Gastroesophageal sphincter (tissue), 3 donors: ENCODE measurements at regions not wholly inside any gene's neighbourhood (a gene's known extent, or its start where the extent isn't known, plus 50 kb on each side); places are given as distances from the start of the nearest gene placed in this dataset.

Experiments
- CTCF ChIP-seq, 4 experiments: fragments of 200-600 bp in 2 of 4; fragments of 450-650 bp in 2 of 4; sonication (generic) in 1 of 4; IDR thresholded peaks; one replicate each; pipeline ENCODE4 v1.5.1; 2017 to 2019; ENCODE audit warnings: antibody characterized with exemption in 4 of 4, mild to moderate bottlenecking in 2 of 4, moderate library complexity in 2 of 4
- EP300 ChIP-seq: sonication (generic); formaldehyde crosslinking; IDR thresholded peaks from one replicate; pipeline ENCODE4 v1.6.1; 2017; ENCODE audit warnings: antibody characterized with exemption, mild to moderate bottlenecking
- POLR2A ChIP-seq, 2 donors: fragments of 450-650 bp; IDR thresholded peaks; one replicate each; pipeline ENCODE4 v1.6.1; 2017; ENCODE audit warnings: antibody characterized with exemption in 2 of 2, mild to moderate bottlenecking in 2 of 2, moderate library complexity in 1 of 2
- POLR2AphosphoS5 ChIP-seq: sonication (generic); formaldehyde crosslinking; IDR thresholded peaks from one replicate; pipeline ENCODE4 v1.6.1; 2017; ENCODE audit warnings: antibody characterized with exemption

GRCh38 chr6:168249746-168250145 lies 69.8 kb downstream of the DACT2 start:
- TF ChIP-seq CTCF (IDR thresholded peaks at IDR 0.05) (no peak), POLR2A (IDR thresholded peaks at IDR 0.05) (no peak), POLR2AphosphoS5 (no peak), EP300 (no peak)
